H1 (cell line): ENCODE measurements at regions not wholly inside any gene's neighbourhood (a gene's known extent, or its start where the extent isn't known, plus 50 kb on each side); places are given as distances from the start of the nearest gene placed in this dataset.

ENCODE experiments used
- CEBPB ChIP-seq: IDR thresholded peaks from 2 replicates; pipeline ENCODE4 v1.6.1; 2012; ENCODE audit warnings: low read depth, low read length
- EZH2 ChIP-seq: fragments of 200-600 bp; sonication (generic); IDR thresholded peaks from 2 replicates; pipeline ENCODE4 v1.7.1; 2012; ENCODE audit warnings: low read depth, mild to moderate bottlenecking, moderate library complexity, low read length, inconsistent platforms; ENCODE audit not compliant: severe bottlenecking
- KDM4A ChIP-seq: IDR thresholded peaks from one replicate; pipeline ENCODE4 v1.7.1; 2012; ENCODE audit warnings: low read depth, mild to moderate bottlenecking, moderate library complexity, low read length, inconsistent platforms; ENCODE audit not compliant: severe bottlenecking
- RNF2 ChIP-seq: fragments of 200-900, 300-1000 bp; sonication (generic); IDR thresholded peaks from 2 replicates; pipeline ENCODE4 v1.7.1; 2016; ENCODE audit warnings: borderline replicate concordance, low read depth, mild to moderate bottlenecking, antibody characterized with exemption, low read length; ENCODE audit not compliant: poor library complexity, severe bottlenecking; ENCODE audit errors: missing control alignments
- SIX5 ChIP-seq: IDR thresholded peaks from 2 replicates; pipeline ENCODE4 v1.6.1; 2011; ENCODE audit warnings: mild to moderate bottlenecking, low read depth, low read length
- TBP ChIP-seq: IDR thresholded peaks from 2 replicates; pipeline ENCODE4 v1.6.1; 2011; ENCODE audit warnings: low read depth, low read length, improper control_type of control experiment
- TEAD4 ChIP-seq: IDR thresholded peaks from 2 replicates; pipeline ENCODE4 v1.6.1; 2012; ENCODE audit warnings: low read depth, low read length, inconsistent platforms, mixed read lengths
- TF ChIP-seq, protein P1 (sequence below): fragments of 300-600 bp; sonication (generic); IDR thresholded peaks from 2 replicates; pipeline ENCODE4 v1.7.1; 2012; ENCODE audit warnings: low read length, moderate library complexity, mild to moderate bottlenecking, inconsistent platforms; ENCODE audit not compliant: insufficient replicate concordance
- TF ChIP-seq, protein P2 (sequence below): IDR thresholded peaks from 2 replicates; pipeline ENCODE4 v1.6.1; 2011; ENCODE audit warnings: low read depth, mild to moderate bottlenecking, low read length; ENCODE audit not compliant: insufficient read depth

- TF ChIP-seq, protein P1, sequence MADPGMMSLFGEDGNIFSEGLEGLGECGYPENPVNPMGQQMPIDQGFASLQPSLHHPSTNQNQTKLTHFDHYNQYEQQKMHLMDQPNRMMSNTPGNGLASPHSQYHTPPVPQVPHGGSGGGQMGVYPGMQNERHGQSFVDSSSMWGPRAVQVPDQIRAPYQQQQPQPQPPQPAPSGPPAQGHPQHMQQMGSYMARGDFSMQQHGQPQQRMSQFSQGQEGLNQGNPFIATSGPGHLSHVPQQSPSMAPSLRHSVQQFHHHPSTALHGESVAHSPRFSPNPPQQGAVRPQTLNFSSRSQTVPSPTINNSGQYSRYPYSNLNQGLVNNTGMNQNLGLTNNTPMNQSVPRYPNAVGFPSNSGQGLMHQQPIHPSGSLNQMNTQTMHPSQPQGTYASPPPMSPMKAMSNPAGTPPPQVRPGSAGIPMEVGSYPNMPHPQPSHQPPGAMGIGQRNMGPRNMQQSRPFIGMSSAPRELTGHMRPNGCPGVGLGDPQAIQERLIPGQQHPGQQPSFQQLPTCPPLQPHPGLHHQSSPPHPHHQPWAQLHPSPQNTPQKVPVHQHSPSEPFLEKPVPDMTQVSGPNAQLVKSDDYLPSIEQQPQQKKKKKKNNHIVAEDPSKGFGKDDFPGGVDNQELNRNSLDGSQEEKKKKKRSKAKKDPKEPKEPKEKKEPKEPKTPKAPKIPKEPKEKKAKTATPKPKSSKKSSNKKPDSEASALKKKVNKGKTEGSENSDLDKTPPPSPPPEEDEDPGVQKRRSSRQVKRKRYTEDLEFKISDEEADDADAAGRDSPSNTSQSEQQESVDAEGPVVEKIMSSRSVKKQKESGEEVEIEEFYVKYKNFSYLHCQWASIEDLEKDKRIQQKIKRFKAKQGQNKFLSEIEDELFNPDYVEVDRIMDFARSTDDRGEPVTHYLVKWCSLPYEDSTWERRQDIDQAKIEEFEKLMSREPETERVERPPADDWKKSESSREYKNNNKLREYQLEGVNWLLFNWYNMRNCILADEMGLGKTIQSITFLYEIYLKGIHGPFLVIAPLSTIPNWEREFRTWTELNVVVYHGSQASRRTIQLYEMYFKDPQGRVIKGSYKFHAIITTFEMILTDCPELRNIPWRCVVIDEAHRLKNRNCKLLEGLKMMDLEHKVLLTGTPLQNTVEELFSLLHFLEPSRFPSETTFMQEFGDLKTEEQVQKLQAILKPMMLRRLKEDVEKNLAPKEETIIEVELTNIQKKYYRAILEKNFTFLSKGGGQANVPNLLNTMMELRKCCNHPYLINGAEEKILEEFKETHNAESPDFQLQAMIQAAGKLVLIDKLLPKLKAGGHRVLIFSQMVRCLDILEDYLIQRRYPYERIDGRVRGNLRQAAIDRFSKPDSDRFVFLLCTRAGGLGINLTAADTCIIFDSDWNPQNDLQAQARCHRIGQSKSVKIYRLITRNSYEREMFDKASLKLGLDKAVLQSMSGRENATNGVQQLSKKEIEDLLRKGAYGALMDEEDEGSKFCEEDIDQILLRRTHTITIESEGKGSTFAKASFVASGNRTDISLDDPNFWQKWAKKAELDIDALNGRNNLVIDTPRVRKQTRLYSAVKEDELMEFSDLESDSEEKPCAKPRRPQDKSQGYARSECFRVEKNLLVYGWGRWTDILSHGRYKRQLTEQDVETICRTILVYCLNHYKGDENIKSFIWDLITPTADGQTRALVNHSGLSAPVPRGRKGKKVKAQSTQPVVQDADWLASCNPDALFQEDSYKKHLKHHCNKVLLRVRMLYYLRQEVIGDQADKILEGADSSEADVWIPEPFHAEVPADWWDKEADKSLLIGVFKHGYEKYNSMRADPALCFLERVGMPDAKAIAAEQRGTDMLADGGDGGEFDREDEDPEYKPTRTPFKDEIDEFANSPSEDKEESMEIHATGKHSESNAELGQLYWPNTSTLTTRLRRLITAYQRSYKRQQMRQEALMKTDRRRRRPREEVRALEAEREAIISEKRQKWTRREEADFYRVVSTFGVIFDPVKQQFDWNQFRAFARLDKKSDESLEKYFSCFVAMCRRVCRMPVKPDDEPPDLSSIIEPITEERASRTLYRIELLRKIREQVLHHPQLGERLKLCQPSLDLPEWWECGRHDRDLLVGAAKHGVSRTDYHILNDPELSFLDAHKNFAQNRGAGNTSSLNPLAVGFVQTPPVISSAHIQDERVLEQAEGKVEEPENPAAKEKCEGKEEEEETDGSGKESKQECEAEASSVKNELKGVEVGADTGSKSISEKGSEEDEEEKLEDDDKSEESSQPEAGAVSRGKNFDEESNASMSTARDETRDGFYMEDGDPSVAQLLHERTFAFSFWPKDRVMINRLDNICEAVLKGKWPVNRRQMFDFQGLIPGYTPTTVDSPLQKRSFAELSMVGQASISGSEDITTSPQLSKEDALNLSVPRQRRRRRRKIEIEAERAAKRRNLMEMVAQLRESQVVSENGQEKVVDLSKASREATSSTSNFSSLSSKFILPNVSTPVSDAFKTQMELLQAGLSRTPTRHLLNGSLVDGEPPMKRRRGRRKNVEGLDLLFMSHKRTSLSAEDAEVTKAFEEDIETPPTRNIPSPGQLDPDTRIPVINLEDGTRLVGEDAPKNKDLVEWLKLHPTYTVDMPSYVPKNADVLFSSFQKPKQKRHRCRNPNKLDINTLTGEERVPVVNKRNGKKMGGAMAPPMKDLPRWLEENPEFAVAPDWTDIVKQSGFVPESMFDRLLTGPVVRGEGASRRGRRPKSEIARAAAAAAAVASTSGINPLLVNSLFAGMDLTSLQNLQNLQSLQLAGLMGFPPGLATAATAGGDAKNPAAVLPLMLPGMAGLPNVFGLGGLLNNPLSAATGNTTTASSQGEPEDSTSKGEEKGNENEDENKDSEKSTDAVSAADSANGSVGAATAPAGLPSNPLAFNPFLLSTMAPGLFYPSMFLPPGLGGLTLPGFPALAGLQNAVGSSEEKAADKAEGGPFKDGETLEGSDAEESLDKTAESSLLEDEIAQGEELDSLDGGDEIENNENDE, result no peak
- TF ChIP-seq KDM4A, result no peak
- TF ChIP-seq SIX5, result no peak
- TF ChIP-seq, protein P2, sequence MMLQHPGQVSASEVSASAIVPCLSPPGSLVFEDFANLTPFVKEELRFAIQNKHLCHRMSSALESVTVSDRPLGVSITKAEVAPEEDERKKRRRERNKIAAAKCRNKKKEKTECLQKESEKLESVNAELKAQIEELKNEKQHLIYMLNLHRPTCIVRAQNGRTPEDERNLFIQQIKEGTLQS, result no peak
- TF ChIP-seq TBP, result no peak
- no peak for TF ChIP-seq RNF2
- no peak for TF ChIP-seq CEBPB
- TF ChIP-seq EZH2, result no peak
- TF ChIP-seq TEAD4, result no peak
Observed at GRCh38 chr10:29039091-29039490, 249.8 kb upstream of the LYZL1 start (continued).
